Subcutaneous abdominal adipose tissue (tissue), 5 donors: ENCODE measurements at regions not wholly inside any gene's neighbourhood (a gene's known extent, or its start where the extent isn't known, plus 50 kb on each side); places are given as distances from the start of the nearest gene placed in this dataset.
"Not testable (repeated sequence)": the region's sequence is repeated elsewhere in the genome, so short reads cannot be mapped to it uniquely, and the experiment has no call there.

Experiments used
- H3K27ac ChIP-seq: one replicate; pipeline ENCODE4 v1.7.0; 2013; ENCODE audit warnings: low read depth, mild to moderate bottlenecking, inconsistent platforms, low read length, moderate library complexity
- H3K27me3 ChIP-seq, 5 donors: one replicate each; pipeline ENCODE4 v1.7.0; 2013; ENCODE audit warnings: low read length in 5 of 5, inconsistent platforms in 1 of 5; ENCODE audit not compliant: control insufficient read depth in 5 of 5, insufficient read depth in 4 of 5
- H3K36me3 ChIP-seq, 5 donors: one replicate each; pipeline ENCODE4 v1.7.0; 2013; ENCODE audit warnings: low read length in 5 of 5; ENCODE audit not compliant: control insufficient read depth in 5 of 5, insufficient read depth in 5 of 5
- H3K4me1 ChIP-seq, 5 donors: one replicate each; pipeline ENCODE4 v1.7.0; 2013; ENCODE audit warnings: low read length in 5 of 5, mild to moderate bottlenecking in 3 of 5, moderate library complexity in 1 of 5; ENCODE audit not compliant: control insufficient read depth in 5 of 5, insufficient read depth in 5 of 5
- H3K4me3 ChIP-seq, 5 donors: one replicate each; pipeline ENCODE4 v1.7.0; 2013; ENCODE audit warnings: low read length in 5 of 5, low read depth in 1 of 5
- H3K9ac ChIP-seq, 5 donors: one replicate each; pipeline ENCODE4 v1.7.0; 2013; ENCODE audit warnings: low read length in 5 of 5, mild to moderate bottlenecking in 4 of 5, moderate library complexity in 3 of 5
- H3K9me3 ChIP-seq, 5 donors: one replicate each; pipeline ENCODE4 v1.7.0; 2013; ENCODE audit warnings: low read length in 5 of 5; ENCODE audit not compliant: control insufficient read depth in 5 of 5
- donor health status: healthy.
- donor health status: healthy.
- donor health status: healthy.
- donor health status: healthy.
- donor health status: healthy.

DNA sequence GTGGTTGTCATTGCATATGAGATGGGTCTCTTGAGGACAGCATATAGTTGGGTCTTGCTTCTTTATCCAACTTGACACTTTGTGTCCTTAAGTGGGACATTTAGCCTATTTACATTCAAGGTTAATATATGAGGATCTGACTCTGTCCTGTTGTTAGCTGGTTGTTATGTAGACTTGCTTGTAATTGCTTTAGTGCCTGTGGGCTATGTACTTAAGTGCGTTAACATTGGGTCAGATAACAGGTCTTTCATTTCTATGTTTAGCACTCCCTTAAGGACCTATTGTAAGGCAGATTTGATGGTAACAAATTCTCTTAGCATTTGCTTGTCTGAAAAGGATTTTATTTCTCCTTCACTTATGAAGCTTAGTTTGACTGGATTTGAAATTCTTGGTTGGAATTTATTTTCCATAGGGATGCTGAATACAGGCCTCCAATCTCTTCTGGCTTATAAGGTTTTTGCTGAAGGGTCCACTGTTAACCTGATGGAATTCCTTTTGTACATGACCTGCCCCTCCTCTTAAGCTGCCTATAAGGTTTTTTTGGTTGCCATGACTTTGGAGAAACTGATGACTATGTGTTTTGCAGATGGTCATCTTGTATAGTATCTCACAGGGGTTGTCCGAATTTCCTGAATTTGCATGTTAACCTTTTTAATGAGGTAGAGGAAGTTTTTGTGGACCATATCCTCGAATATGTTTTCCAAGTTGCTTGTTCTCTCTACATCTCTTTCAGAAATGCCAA, 162.0 kb downstream of the NKX6-1 start:
- Histone ChIP-seq H3K9me3 (peaks cover 2 to 9% (median 7%) of the 10 kb centered on the region in 5 donors), H3K4me3 (no peak overlapping the region), H3K27ac (no peak overlapping the region), H3K27me3 (no peaks in the 10 kb centered on the region), H3K36me3 (no peaks in the 10 kb centered on the region), H3K9ac (no peak overlapping the region), H3K4me1 (no peaks in the 10 kb centered on the region)

- Histone ChIP-seq H3K9ac (no peak overlapping the region), H3K27me3 (no peaks in the 10 kb centered on the region)
Observed at GRCh38 chr4:84327526-84327925, 171.6 kb downstream of the NKX6-1 start.

GRCh38 chr4:84325625-84326024, 173.5 kb downstream of the NKX6-1 start:
- H3K9ac ChIP-seq = no peak overlapping the region
- H3K4me1 ChIP-seq = no peaks in the 10 kb centered on the region
- no peak overlapping the region for H3K4me3 ChIP-seq
- no peaks in the 10 kb centered on the region for H3K36me3 ChIP-seq
- H3K27ac ChIP-seq = no peak overlapping the region
- no peaks in the 10 kb centered on the region for H3K27me3 ChIP-seq
- H3K9me3 ChIP-seq = peaks cover 0 to 4% (median 0%) of the 10 kb centered on the region in 5 donors

More at GRCh38 chr4:84327526-84327925, 171.6 kb downstream of the NKX6-1 start:
- H3K36me3 ChIP-seq = no peaks in the 10 kb centered on the region
- peaks cover 0 to 4% (median 0%) of the 10 kb centered on the region in 5 donors for H3K9me3 ChIP-seq
- no peaks in the 10 kb centered on the region for H3K4me1 ChIP-seq
- no peak overlapping the region for H3K4me3 ChIP-seq
- no peak overlapping the region for H3K27ac ChIP-seq

DNA sequence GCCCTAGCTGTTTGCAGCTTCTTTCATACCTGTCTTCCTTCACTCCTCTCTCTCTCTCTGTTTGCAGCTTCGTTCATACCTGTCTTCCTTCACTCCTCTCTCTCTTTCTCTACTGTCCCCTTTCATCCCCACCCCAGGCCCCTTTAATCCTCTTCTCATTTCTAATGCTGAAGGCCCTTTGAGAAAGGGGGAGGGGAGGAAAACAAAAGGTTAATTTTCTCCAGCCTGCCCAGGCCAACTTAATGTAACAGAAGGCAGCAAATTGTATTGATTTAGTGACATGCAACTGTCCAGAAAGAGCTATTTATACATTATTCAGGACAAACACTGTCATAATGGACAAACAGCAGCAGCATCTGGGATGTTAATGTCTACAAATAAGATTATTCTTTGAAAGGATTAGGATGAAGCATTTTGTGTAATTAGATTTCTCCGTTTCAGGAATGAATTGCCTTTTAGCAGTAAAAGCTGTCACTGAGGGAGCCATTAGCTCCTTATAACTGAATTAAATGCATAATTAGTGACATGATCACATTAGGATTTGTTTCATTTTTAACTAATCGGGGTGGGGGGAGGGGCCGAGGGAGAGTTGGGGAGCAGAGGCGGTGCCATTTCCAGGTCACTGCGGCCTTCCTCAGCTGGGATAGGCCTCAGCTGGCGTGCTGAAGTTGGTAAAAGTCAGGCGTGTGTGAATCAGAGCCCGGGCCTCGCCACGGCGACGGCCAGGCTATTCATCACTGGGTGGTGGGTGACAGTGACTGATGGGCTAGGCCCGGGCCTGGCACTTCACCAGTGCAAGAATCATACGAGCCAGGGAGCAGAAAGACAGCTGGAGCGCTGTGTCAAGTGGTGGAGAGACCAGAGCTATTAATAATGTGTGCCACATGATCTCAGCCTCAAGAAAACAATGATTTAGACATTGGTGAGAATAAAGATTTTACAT, 174.5 kb downstream of the NKX6-1 start:
- Histone ChIP-seq H3K27me3 (no peaks in the 10 kb centered on the region), H3K36me3 (no peaks in the 10 kb centered on the region), H3K9ac (no peak overlapping the region), H3K4me1 (no peaks in the 10 kb centered on the region), H3K4me3 (no peak overlapping the region), H3K27ac (no peak overlapping the region), H3K9me3 (no peaks in the 10 kb centered on the region)

DNA sequence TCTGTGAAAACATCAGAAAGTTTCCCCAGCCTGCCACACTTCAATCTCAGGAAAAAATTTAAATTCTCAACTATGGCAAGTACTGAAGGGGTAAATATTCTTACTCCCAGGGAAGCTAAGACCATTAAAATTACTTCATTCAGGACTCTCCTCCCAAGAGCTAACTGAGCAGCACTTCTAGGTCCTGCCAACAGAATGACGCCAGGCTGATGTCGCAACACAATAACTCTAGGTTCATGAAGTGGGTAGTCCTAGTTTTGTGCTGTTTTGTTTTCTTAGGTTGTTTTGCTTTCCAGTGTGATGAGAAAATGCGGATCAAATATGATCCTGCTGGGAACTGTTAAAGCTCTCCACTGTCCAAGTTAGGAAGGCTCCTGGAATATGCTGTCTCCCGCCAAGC, 180.0 kb downstream of the NKX6-1 start:
- no peaks in the 10 kb centered on the region for H3K9me3 ChIP-seq
- no peaks in the 10 kb centered on the region for H3K4me1 ChIP-seq
- H3K27ac ChIP-seq = no peak overlapping the region
- H3K36me3 ChIP-seq = no peaks in the 10 kb centered on the region
- H3K4me3 ChIP-seq = no peak overlapping the region
- H3K27me3 ChIP-seq = peaks cover 0 to 2% (median 0%) of the 10 kb centered on the region in 5 donors
- no peak overlapping the region for H3K9ac ChIP-seq

DNA sequence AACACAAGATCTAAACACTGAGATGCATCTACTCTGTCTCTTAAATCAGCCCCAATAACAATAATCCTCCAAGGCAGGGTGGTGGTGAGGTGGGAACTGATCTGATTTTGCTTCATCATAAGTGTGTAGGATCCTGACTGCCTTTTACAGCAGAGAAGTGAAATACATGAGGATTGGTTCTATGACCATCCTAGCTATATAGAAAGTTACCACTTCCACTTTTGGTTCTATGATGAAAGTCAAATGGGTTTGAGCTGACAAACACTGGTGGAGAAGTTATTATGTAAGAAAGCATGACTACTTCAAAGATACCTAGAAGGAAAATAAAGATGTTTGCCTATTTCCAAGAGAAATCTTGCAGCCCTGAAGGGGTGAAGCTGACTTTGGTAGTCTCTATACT, 181.6 kb downstream of the NKX6-1 start:
- no peaks in the 10 kb centered on the region for H3K36me3 ChIP-seq
- H3K27ac ChIP-seq = no peak overlapping the region
- no peak overlapping the region for H3K4me3 ChIP-seq
- H3K27me3 ChIP-seq = peaks cover 0 to 2% (median 0%) of the 10 kb centered on the region in 5 donors
- no peaks in the 10 kb centered on the region for H3K9me3 ChIP-seq
- no peak overlapping the region for H3K9ac ChIP-seq
- H3K4me1 ChIP-seq = no peaks in the 10 kb centered on the region

- Histone ChIP-seq H3K4me3 (no peak overlapping the region), H3K36me3 (no peaks in the 10 kb centered on the region), H3K9me3 (no peaks in the 10 kb centered on the region), H3K4me1 (no peaks in the 10 kb centered on the region), H3K9ac (no peak overlapping the region), H3K27me3 (peaks cover 0 to 2% (median 0%) of the 10 kb centered on the region in 5 donors), H3K27ac (no peak overlapping the region)
Observed at GRCh38 chr4:84312426-84313012, 186.6 kb downstream of the NKX6-1 start.

- no peaks in the 10 kb centered on the region for H3K9me3 ChIP-seq
- no peaks in the 10 kb centered on the region for H3K27me3 ChIP-seq
- no peak overlapping the region for H3K9ac ChIP-seq
- no peak overlapping the region for H3K27ac ChIP-seq
- H3K4me1 ChIP-seq = no peaks in the 10 kb centered on the region
- H3K36me3 ChIP-seq = no peaks in the 10 kb centered on the region
- H3K4me3 ChIP-seq = no peak overlapping the region
Observed at GRCh38 chr4:84309191-84309590, 189.9 kb downstream of the NKX6-1 start.

GRCh38 chr4:84298719-84299254, 200.3 kb downstream of the NKX6-1 start:
- H3K4me1 ChIP-seq, H3K9ac ChIP-seq, H3K36me3 ChIP-seq, H3K4me3 ChIP-seq, H3K27ac ChIP-seq, H3K9me3 ChIP-seq, H3K27me3 ChIP-seq: not testable (repeated sequence)
